ENCODE measurements at regions not wholly inside any gene's neighbourhood (a gene's known extent, or its start where the extent isn't known, plus 50 kb on each side); places are given as distances from the start of the nearest gene placed in this dataset.

- H3K27ac ChIP-seq = no peak overlapping the region
- TF ChIP-seq CTCF (conservative IDR thresholded peaks at IDR 0.05) = no peak
These were observed 116.6 kb upstream of the IFNE start for GRCh38 chr9:21598749-21599148.

- no peak overlapping the region for H3K27ac ChIP-seq
- no peak for TF ChIP-seq CTCF (conservative IDR thresholded peaks at IDR 0.05)
These were observed 123.4 kb upstream of the IFNE start for GRCh38 chr9:21605489-21605931.

- no peak overlapping the region for H3K27ac ChIP-seq
- TF ChIP-seq CTCF (conservative IDR thresholded peaks at IDR 0.05) = no peak
These were observed 125.5 kb upstream of the IFNE start for GRCh38 chr9:21607576-21607975.

- H3K27ac ChIP-seq = no peak overlapping the region
- TF ChIP-seq CTCF (conservative IDR thresholded peaks at IDR 0.05) = no peak
These were observed 126.1 kb upstream of the IFNE start for GRCh38 chr9:21608200-21608599.

- no peak for TF ChIP-seq CTCF (conservative IDR thresholded peaks at IDR 0.05)
- no peak overlapping the region for H3K27ac ChIP-seq
These were observed 127.4 kb upstream of the IFNE start for GRCh38 chr9:21609506-21609905.

- no peak for TF ChIP-seq CTCF (conservative IDR thresholded peaks at IDR 0.05)
- H3K27ac ChIP-seq = no peak overlapping the region
These were observed 129.8 kb upstream of the IFNE start for GRCh38 chr9:21611891-21612290.

- no peak overlapping the region for H3K27ac ChIP-seq
- TF ChIP-seq CTCF (conservative IDR thresholded peaks at IDR 0.05) = no peak
These were observed 132.9 kb upstream of the IFNE start for GRCh38 chr9:21615018-21615417.

GRCh38 chr9:21615446-21615845 is 133.3 kb upstream of the IFNE start:
- H3K27ac ChIP-seq = no peak overlapping the region
- no peak for TF ChIP-seq CTCF (conservative IDR thresholded peaks at IDR 0.05)

Data from VCaP (cell line).